H1 (cell line): ENCODE measurements at regions not wholly inside any gene's neighbourhood (a gene's known extent, or its start where the extent isn't known, plus 50 kb on each side); places are given as distances from the start of the nearest gene placed in this dataset.

ENCODE experiments used
- CTCF ChIA-PET: fragments of 300-600 bp; sonication (Branson Sonifier 250); formaldehyde crosslinking; loops from one replicate; lab custom pipeline; 2021; ENCODE audit not compliant: partially characterized antibody; lab: Charles Lee
- POLR2A ChIA-PET: fragments of 300-600 bp; sonication (Branson Sonifier 250); formaldehyde crosslinking; loops from one replicate; lab custom pipeline; 2021; ENCODE audit warnings: inconsistent platforms; ENCODE audit not compliant: partially characterized antibody; lab: Charles Lee
- DNase-seq, 2 experiments: peaks; one replicate each; pipeline versions ENCODE4 v3.0.0 to v3.0.0-alpha.2; 2010 to 2022; ENCODE audit warnings: low spot score in 2 of 2, low read depth in 1 of 2, mixed read lengths in 1 of 2
- FAIRE-seq: peaks from 2 replicates; lab custom pipeline; 2011; peaks lifted over from hg19 to GRCh38; lab: Jason Lieb, UNC
- H2AFZ ChIP-seq: 2 replicates; pipeline ENCODE4 v1.8.1; 2012; ENCODE audit warnings: low read length, inconsistent platforms
- H2AK5ac ChIP-seq: 2 replicates; pipeline ENCODE4 v1.6.1; 2013; ENCODE audit warnings: low read depth, low read length
- H2BK120ac ChIP-seq: replicated peaks from 2 replicates; pipeline ENCODE3; 2013; ENCODE audit warnings: low read depth, low read length, inconsistent platforms
- H2BK12ac ChIP-seq: 2 replicates; pipeline ENCODE4 v1.6.1; 2013; ENCODE audit warnings: low read depth, low read length
- H2BK15ac ChIP-seq: 2 replicates; pipeline ENCODE4 v1.6.1; 2013; ENCODE audit warnings: low read length
- H2BK20ac ChIP-seq: 2 replicates; pipeline ENCODE4 v1.6.1; 2013; ENCODE audit warnings: low read length
- H2BK5ac ChIP-seq: 2 replicates; pipeline ENCODE4 v1.6.1; 2013; ENCODE audit warnings: low read depth, low read length
- H3K14ac ChIP-seq: 2 replicates; pipeline ENCODE4 v1.6.1; 2013; ENCODE audit warnings: inconsistent platforms; ENCODE audit not compliant: insufficient read length
- H3K18ac ChIP-seq: 2 replicates; pipeline ENCODE4 v1.6.1; 2013; ENCODE audit warnings: low read length; ENCODE audit errors: extremely low read depth
- H3K23ac ChIP-seq: 2 replicates; pipeline ENCODE4 v1.6.1; 2013; ENCODE audit warnings: inconsistent platforms; ENCODE audit not compliant: insufficient read length
- H3K23me2 ChIP-seq: 2 replicates; pipeline ENCODE4 v1.6.1; 2013; ENCODE audit warnings: low read depth, low read length
- H3K27ac ChIP-seq: 2 replicates; pipeline ENCODE4 v1.6.1; 2011; ENCODE audit warnings: low read depth, low read length, inconsistent platforms
- H3K27me3 ChIP-seq, 4 experiments: replicated peaks in 1 of 4; 1 replicate in 1 of 4; 2 replicates in 3 of 4; pipeline versions ENCODE4 v1.6.1 to v1.8.1; 2011 to 2013; ENCODE audit warnings: low read length in 3 of 4, mild to moderate bottlenecking in 3 of 4, inconsistent platforms in 2 of 4, mixed read lengths in 2 of 4, moderate library complexity in 1 of 4; ENCODE audit not compliant: control insufficient read depth in 3 of 4, insufficient read depth in 3 of 4; ENCODE audit errors: extremely low read depth in 1 of 4
- H3K36me3 ChIP-seq, 4 experiments: 2 replicates each; pipeline versions ENCODE4 v1.6.1 to v1.8.1; 2011 to 2013; ENCODE audit warnings: mild to moderate bottlenecking in 4 of 4, low read length in 3 of 4, moderate library complexity in 2 of 4, control low read depth in 1 of 4, inconsistent platforms in 1 of 4; ENCODE audit not compliant: insufficient read depth in 4 of 4, control insufficient read depth in 2 of 4
- H3K4ac ChIP-seq: replicated peaks from 2 replicates; pipeline ENCODE3; 2013; ENCODE audit warnings: low read length, low read depth, mixed read lengths, inconsistent platforms; ENCODE audit not compliant: insufficient read length
- H3K4me1 ChIP-seq, 4 experiments: replicated peaks in 1 of 4; 1 replicate in 1 of 4; 2 replicates in 3 of 4; pipeline versions ENCODE4 v1.6.1 to v1.8.1; 2011 to 2013; ENCODE audit warnings: low read length in 3 of 4, inconsistent platforms in 2 of 4, mixed read lengths in 1 of 4; ENCODE audit not compliant: insufficient read depth in 4 of 4, control insufficient read depth in 3 of 4
- H3K4me2 ChIP-seq, 2 experiments: 2 replicates each; pipeline versions ENCODE4 v1.6.1 to v1.8.1; 2011 to 2013; ENCODE audit warnings: low read depth in 2 of 2, low read length in 2 of 2, control low read depth in 1 of 2, inconsistent platforms in 1 of 2, mild to moderate bottlenecking in 1 of 2; ENCODE audit not compliant: insufficient read depth in 1 of 2
- H3K4me3 ChIP-seq, 4 experiments: fragments of 200-600, 300-600 bp in 1 of 4; sonication (generic), shearing (Covaris generic), sonication (Bioruptor Twin) in 1 of 4; 2 replicates each; pipeline versions ENCODE4 v1.5.1 to v1.8.1; 2011 to 2016; ENCODE audit warnings: low read length in 4 of 4, low read depth in 3 of 4, control low read depth in 2 of 4, inconsistent platforms in 2 of 4, mild to moderate bottlenecking in 2 of 4, mixed read lengths in 1 of 4, moderate library complexity in 1 of 4; ENCODE audit not compliant: insufficient read depth in 2 of 4; ENCODE audit errors: extremely low read depth in 1 of 4
- H3K56ac ChIP-seq: replicated peaks from 2 replicates; pipeline ENCODE3; 2013; ENCODE audit warnings: low read depth, mild to moderate bottlenecking, mixed read lengths, low read length, inconsistent platforms; ENCODE audit not compliant: insufficient read length
- H3K79me1 ChIP-seq: 2 replicates; pipeline ENCODE4 v1.6.1; 2013; ENCODE audit warnings: low read depth, low read length, control low read depth
- H3K79me2 ChIP-seq, 2 experiments: 2 replicates each; pipeline versions ENCODE4 v1.6.1 to v1.8.1; 2012 to 2013; ENCODE audit warnings: low read length in 2 of 2, mild to moderate bottlenecking in 2 of 2, inconsistent platforms in 1 of 2; ENCODE audit not compliant: insufficient read depth in 2 of 2, control insufficient read depth in 1 of 2
- H3K9ac ChIP-seq, 4 experiments: replicated peaks in 1 of 4; 1 replicate in 1 of 4; 2 replicates in 3 of 4; pipeline versions ENCODE4 v1.6.1 to v1.8.1; 2011 to 2013; ENCODE audit warnings: low read depth in 3 of 4, low read length in 3 of 4, control low read depth in 2 of 4, mild to moderate bottlenecking in 2 of 4, moderate library complexity in 2 of 4, inconsistent platforms in 1 of 4; ENCODE audit errors: extremely low read depth in 1 of 4
- H3K9me3 ChIP-seq, 2 experiments: 2 replicates each; pipeline versions ENCODE4 v1.6.1 to v1.8.1; 2012 to 2013; ENCODE audit warnings: mild to moderate bottlenecking in 2 of 2, moderate library complexity in 2 of 2, control low read depth in 1 of 2, inconsistent platforms in 1 of 2, low read depth in 1 of 2, low read length in 1 of 2, mixed read lengths in 1 of 2; ENCODE audit not compliant: insufficient read depth in 2 of 2
- H4K20me1 ChIP-seq, 2 experiments: replicated peaks in 1 of 2; 2 replicates each; pipeline versions ENCODE3 to v1.8.1; 2011 to 2013; ENCODE audit warnings: inconsistent platforms in 2 of 2, low read length in 2 of 2, mild to moderate bottlenecking in 1 of 2; ENCODE audit not compliant: insufficient read depth in 2 of 2, control insufficient read depth in 1 of 2
- H4K5ac ChIP-seq: 2 replicates; pipeline ENCODE4 v1.6.1; 2013; ENCODE audit warnings: low read length, low read depth, mixed read lengths, inconsistent platforms; ENCODE audit not compliant: insufficient read length
- H4K8ac ChIP-seq: 2 replicates; pipeline ENCODE4 v1.8.0; 2013; ENCODE audit warnings: mild to moderate bottlenecking, moderate library complexity, low read length, inconsistent platforms; ENCODE audit not compliant: insufficient read depth; ENCODE audit errors: extremely low read depth
- H4K91ac ChIP-seq: replicated peaks from 2 replicates; pipeline ENCODE3; 2013; ENCODE audit warnings: low read length, mixed read lengths, inconsistent platforms; ENCODE audit not compliant: insufficient read length
- CBX5 ChIP-seq: fragments of 300-800, 300-1000 bp; sonication (generic); IDR thresholded peaks from 2 replicates; pipeline ENCODE4 v1.7.1; 2016; ENCODE audit warnings: antibody characterized with exemption, low read length, low read depth
- CHD2 ChIP-seq: IDR thresholded peaks from 2 replicates; pipeline ENCODE4 v1.6.1; 2012; ENCODE audit warnings: low read length, improper control_type of control experiment
- EZH2 ChIP-seq: fragments of 200-600 bp; sonication (generic); IDR thresholded peaks from 2 replicates; pipeline ENCODE4 v1.7.1; 2012; ENCODE audit warnings: low read depth, mild to moderate bottlenecking, moderate library complexity, low read length, inconsistent platforms; ENCODE audit not compliant: severe bottlenecking
- FOSL1 ChIP-seq: IDR thresholded peaks from 2 replicates; pipeline ENCODE4 v1.6.1; 2011; ENCODE audit warnings: mild to moderate bottlenecking, low read depth, low read length, moderate library complexity; ENCODE audit not compliant: insufficient read depth
- NANOG ChIP-seq: IDR thresholded peaks from 2 replicates; pipeline ENCODE4 v1.6.1; 2011; ENCODE audit warnings: low read length, low read depth, mild to moderate bottlenecking, inconsistent platforms; ENCODE audit not compliant: insufficient read depth, poor library complexity, severe bottlenecking
- POU5F1 ChIP-seq: IDR thresholded peaks from 2 replicates; pipeline ENCODE4 v1.6.1; 2011; ENCODE audit warnings: low read depth, mild to moderate bottlenecking, low read length, moderate library complexity
- SIRT6 ChIP-seq: IDR thresholded peaks from one replicate; pipeline ENCODE4 v1.7.1; 2012; ENCODE audit warnings: low read length, inconsistent platforms
- SIX5 ChIP-seq: IDR thresholded peaks from 2 replicates; pipeline ENCODE4 v1.6.1; 2011; ENCODE audit warnings: mild to moderate bottlenecking, low read depth, low read length
- SP1 ChIP-seq: IDR thresholded peaks from 2 replicates; pipeline ENCODE4 v1.6.1; 2011; ENCODE audit warnings: low read depth, low read length
- TAF1 ChIP-seq: IDR thresholded peaks from 2 replicates; pipeline ENCODE4 v1.6.1; 2011; ENCODE audit warnings: mild to moderate bottlenecking, low read depth, low read length
- TCF12 ChIP-seq: IDR thresholded peaks from 2 replicates; pipeline ENCODE4 v1.6.1; 2011; ENCODE audit warnings: low read depth, mild to moderate bottlenecking, low read length
- ZNF274 ChIP-seq: IDR thresholded peaks from 2 replicates; pipeline ENCODE4 v1.7.0; 2012; ENCODE audit warnings: low read length, borderline replicate concordance; ENCODE audit errors: extremely low read depth

GRCh38 chr5:165187815-165188214, 1682.4 kb downstream of the MAT2B start:
- no peaks in the 10 kb centered on the region for H3K36me3 ChIP-seq
- H3K56ac ChIP-seq, result no peak overlapping the region
- H2BK5ac ChIP-seq, result no peak overlapping the region
- POLR2A ChIA-PET, result no interaction called here
- no peak overlapping the region for H4K91ac ChIP-seq
- no peak overlapping the region for H2BK12ac ChIP-seq
- no peak overlapping the region for H3K4me3 ChIP-seq
- H4K20me1 ChIP-seq, result no peaks in the 10 kb centered on the region
- H4K5ac ChIP-seq, result no peak overlapping the region
- H3K23ac ChIP-seq, result no peak overlapping the region
- no peaks in the 10 kb centered on the region for H3K79me2 ChIP-seq
- no peak overlapping the region for H4K8ac ChIP-seq
- H2AK5ac ChIP-seq, result no peak overlapping the region
- no peak overlapping the region for H3K4ac ChIP-seq
- DNase-seq (no peak), FAIRE-seq (no peak)
- CTCF ChIA-PET, result no interaction called here
- H2BK15ac ChIP-seq, result no peak overlapping the region
- no peak overlapping the region for H3K18ac ChIP-seq
- H3K79me1 ChIP-seq, result no peaks in the 10 kb centered on the region
- H3K9ac ChIP-seq, result no peak overlapping the region
- no peak overlapping the region for H3K14ac ChIP-seq
- H3K9me3 ChIP-seq, result peaks cover 2 to 11% of the 10 kb centered on the region in 2 experiments; a peak in 1 of 4 replicates
- no peak overlapping the region for H3K27ac ChIP-seq
- H3K4me2 ChIP-seq, result no peak overlapping the region
- TF ChIP-seq ZNF274, result no peak
- no peak for TF ChIP-seq NANOG
- TF ChIP-seq SIRT6, result no peak
- no peak for TF ChIP-seq FOSL1
- TF ChIP-seq SIX5, result no peak
- no peak for TF ChIP-seq CHD2
- TF ChIP-seq EZH2, result no peak
- no peak for TF ChIP-seq CBX5
- TF ChIP-seq POU5F1, result no peak
- TF ChIP-seq TAF1, result no peak
- no peak for TF ChIP-seq SP1
- TF ChIP-seq TCF12, result no peak
- H2BK20ac ChIP-seq, result no peak overlapping the region
- H2AFZ ChIP-seq, result no peak overlapping the region
- no peak overlapping the region for H2BK120ac ChIP-seq
- no peaks in the 10 kb centered on the region for H3K23me2 ChIP-seq
- H3K4me1 ChIP-seq, result no peaks in the 10 kb centered on the region
- H3K27me3 ChIP-seq, result no peaks in the 10 kb centered on the region
